RCC 7860 (cell line): ENCODE measurements at regions not wholly inside any gene's neighbourhood (a gene's known extent, or its start where the extent isn't known, plus 50 kb on each side); places are given as distances from the start of the nearest gene placed in this dataset.
A peak's percentile ranks its signal among the peaks of the same experiment; 100 is the strongest.

ENCODE experiments used
- DNase-seq: peaks from one replicate; pipeline ENCODE4 v3.0.0-alpha.2; 2015; ENCODE audit warnings: low spot score
- FAIRE-seq: peaks from 2 replicates; lab custom pipeline; 2012; peaks lifted over from hg19 to GRCh38; lab: Jason Lieb, UNC

DNA sequence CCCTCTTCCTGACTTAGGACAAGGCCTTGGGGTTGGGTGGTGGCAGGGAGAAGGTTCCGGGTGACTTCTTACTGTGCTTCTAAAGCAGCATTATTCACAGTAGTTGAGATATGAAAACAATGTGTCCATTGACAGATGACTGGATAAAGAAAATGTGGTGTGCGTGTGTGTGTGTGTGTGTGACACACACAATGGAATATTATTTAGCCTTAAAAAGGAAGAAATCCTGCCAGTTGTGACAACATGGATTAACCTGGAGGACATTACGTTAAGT is 128.1 kb upstream of the RASGRP1 start:
- DNase-seq (no peak), FAIRE-seq (no peak)

DNA sequence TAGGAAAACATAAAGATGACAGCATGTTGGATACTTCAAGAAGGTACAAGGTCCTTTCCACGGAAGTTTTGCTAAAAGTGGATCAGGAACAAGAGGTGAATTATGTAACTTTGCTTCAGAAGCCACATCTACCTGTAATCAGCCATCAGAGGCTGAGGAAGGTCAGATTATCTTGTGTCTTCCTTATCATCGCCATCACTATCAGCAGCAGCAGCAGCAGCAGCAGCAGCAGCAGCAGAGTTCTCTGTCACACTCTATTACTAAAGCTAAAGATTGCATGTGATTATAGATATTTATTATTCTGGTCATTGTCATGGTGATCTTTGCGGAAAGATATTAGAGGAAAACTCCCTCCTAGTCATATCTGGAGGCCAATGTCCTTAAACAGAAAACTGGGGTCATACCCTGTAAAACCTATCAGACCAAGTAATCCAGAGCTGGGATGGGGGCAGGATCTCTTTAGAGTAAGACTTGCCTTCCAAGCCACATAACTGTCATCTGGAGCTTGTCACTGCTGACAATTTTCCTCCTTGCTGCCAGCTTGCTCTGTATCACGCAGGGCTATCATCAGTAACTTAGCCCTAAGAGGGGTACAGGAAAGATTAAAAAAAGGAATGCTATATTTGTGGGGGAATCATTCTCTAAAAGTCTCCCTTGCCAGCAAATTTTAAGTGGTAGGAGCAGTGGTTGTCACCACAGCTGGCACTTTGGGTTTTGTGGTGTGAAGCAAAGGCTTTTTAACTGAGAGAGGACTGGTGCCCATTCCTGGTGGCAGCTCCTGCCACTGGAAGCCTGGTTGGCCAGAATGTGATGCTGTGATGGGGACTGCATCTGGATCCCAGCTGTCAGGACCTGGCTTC is 130.9 kb upstream of the RASGRP1 start:
- DNase-seq: no peak
- no peak for FAIRE-seq

DNA sequence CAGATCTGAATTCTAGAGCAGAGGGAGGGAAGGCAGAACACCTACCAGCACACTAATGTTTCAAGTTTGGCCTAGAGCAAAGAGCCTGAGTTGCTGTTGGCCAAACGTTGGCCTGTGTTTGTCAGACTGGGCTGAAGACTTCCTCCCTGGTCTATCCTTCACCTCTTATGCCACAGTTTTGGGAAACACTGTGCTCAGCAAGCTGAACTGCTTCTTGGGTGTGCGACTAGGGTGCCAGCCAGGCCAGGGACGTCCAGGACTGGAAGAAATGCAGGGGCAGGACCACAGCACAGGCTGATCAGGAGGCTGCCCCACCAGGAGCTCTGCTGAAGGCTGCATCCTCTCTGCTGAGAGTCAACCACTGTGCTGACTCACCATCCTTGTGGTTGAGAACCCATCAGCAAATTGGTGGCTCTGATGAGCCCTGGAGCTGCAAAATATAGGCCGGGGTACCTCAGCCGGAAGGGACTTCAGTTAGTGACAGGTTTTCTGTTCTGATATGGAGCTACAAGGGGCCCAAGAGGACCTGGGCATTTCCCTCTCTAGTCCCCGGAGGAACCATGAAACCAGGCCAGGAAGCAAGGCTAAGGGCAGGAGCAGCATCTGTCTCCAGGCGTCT is 131.6 kb upstream of the RASGRP1 start:
- no peak for FAIRE-seq
- peak; percentile 23 for DNase-seq

DNA sequence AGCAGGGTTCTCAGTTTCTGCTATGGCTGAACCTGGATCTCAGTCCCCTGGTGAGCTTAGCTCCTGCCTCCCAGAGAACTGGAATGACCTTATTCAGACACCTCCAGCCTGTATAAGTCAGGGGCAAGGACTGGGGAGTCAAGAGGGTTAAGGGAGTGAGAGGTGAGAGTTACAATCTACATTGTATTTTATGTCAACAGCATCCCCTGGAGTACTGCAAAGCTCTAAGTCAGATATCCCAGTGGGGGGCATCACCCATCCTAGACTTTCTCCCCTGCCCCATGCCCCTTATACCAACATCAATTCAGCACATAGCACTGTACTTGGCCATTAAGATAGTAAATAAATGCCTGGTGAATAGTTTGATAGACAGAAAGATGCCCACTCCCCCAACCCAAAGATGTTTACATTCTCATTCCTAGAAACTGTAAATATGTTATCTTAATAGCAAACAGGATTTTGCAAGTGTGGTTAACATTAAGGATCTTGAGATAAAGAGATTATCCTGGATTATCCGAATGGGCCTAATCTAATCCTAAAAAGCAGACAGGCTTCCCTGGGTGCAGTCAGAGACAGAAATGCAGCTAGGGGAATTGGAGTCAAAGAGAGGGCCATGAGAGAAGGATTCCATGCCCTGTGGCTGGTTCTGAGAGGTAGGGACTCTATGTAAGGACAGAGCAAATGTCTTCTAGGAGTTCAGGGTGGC is 132.3 kb upstream of the RASGRP1 start:
- DNase-seq (no peak), FAIRE-seq (no peak)

DNA sequence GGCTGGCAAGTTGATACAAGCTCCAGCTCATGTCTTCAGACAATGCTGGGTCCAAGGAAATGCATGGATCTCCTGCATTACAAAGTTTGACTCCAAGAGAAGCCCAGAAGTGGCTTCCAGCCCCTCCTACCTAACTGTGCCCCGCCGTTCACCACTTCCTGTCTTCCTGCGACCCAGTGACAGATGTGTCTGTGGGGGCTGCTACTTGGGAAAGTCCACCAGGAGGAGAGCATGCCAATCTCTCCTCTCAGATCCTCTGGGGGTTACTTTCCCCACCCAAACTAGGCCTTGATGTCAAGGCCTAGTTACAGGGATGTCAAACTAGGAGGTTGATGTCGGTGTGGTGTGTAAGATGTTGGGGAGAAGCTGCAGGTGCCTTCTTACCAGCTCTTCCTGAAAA is 133.6 kb upstream of the RASGRP1 start:
- DNase-seq (no peak), FAIRE-seq (no peak)

DNA sequence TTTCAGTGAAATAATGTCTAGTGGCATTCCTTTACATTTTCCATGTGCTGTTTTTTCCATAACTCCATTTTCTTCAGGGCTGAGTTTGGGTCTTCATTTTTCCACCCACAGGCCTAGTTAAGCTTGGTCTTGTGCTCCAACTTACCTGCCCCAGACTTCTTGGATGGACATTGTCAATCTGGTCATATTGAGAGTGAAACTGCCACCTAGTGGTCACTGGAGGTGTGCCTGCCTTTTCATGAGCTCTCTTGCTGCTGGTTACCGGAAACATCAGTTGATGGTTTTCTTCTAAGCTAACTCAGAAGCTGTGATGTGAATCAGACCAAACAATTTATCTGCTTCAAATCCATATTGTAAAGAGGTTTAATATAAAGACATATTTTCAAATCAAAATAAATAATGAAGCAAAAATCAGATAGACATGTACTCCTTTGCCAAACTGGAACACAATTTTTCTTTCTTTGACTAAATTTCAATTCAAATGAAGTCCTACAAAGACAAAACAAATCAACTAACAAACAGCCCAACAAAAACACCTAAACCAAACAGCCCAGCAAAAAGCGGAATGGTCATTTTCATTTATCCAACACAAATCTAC is 135.1 kb upstream of the RASGRP1 start:
- FAIRE-seq: peak; percentile 2
- peak; percentile 22 for DNase-seq

DNA sequence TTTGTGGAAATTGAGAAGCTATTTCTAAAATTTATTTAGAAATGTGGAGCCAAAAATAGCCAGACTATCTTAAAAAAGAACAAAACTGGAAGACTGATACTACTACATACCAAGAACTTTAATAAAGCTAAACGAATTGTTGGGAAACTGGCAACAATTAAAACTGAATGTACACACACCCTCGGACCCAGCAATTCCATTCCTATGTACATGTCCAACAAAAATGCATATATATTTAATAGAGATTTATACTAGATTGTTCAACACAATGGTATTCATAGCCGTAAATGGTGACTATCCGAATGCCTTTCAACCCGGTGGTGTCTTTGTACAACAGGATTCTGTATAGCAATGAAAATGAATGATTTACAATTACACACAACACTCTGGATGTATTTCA is 136.5 kb upstream of the RASGRP1 start:
- no peak for DNase-seq
- FAIRE-seq: no peak

DNA sequence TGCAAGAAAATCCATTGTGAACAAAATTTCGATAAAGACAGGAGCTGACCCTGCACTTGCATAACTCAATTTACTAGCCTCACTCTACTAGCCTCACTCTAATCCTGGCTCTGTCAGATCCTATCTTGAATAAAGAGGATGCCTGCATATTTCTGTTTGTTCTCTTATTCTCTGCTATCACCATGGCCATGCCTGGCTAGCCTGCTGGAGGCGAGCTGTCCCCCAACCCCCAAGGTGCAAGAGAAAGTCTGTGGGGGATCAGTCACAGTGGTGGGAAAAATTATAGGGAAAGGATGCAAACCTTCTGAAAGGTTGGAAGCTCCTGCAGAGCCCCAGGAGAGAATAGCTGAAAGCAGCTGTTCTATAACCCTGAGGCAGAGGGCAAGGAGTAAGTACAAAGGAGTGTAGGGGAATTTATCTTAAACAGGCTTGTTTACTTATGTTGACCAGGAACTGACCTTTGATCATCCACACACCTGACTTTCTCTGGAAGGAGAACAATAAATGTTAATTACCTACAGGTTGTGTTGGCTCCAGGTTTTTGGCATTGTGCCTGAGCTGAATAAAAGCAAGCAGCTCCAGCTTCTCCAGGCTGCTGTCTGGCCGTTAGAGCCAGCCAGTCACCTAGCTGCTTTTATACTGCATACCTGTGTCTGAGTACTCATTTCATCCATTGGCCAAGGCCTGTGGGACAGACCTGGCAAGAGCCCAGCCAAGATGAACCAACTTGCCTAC is 137.7 kb upstream of the RASGRP1 start:
- FAIRE-seq (no peak), DNase-seq (no peak)

DNA sequence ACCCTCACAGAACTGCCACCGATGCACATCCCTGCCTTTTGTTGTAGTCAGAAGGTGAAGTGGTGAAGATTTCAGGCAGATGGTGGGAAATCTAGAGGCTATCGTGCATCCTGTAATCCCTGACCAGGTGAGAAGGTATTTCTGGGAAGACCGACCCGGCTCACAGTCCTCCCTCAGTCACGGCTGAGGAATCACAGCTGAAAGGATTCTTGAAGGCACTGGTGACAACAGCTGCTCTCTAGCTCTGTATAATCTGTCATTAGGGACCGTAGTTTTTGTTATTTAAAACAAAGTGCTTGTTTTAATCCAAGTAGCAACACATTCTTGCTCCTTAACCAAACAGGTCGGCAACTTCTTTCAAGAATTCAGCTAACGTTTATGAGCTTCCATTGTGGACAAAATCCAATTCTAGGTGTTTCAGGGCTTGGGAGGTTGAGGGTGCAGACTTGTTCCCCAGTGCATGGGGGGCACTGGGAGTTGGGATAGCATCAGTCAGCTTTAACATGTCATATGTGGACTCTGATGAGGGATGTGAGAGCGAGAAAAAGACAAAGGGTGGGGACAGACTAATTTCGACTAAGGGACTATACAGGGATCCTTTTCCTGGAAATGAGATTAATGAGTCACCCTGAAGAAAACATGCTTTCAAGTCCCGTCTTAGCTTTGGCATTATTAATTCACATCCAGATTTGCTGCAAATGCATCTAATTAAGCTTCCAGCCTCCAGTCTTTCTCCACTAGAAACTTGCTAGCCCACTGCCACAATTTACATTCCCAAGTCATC is 141.0 kb upstream of the RASGRP1 start:
- no peak for FAIRE-seq
- DNase-seq: no peak

DNA sequence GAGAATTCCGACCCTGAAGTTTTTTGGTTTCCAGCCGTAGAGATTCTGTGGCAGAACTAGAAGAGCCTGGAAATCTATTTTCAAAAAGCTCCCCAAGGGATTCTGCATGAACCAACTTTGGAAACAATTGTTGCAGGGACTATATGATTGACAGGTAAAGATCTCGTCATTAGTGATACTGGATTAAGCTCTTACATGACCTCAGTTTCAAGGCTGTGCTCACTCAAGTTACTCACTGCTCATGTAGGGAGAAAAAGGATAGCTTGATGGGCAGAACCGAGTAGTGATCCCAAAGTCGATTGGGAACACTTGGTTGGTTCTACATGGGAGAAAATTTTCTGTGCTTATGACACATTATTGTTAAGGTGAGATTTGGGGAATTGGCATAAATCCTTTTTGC is 142.3 kb upstream of the RASGRP1 start:
- no peak for FAIRE-seq

DNA sequence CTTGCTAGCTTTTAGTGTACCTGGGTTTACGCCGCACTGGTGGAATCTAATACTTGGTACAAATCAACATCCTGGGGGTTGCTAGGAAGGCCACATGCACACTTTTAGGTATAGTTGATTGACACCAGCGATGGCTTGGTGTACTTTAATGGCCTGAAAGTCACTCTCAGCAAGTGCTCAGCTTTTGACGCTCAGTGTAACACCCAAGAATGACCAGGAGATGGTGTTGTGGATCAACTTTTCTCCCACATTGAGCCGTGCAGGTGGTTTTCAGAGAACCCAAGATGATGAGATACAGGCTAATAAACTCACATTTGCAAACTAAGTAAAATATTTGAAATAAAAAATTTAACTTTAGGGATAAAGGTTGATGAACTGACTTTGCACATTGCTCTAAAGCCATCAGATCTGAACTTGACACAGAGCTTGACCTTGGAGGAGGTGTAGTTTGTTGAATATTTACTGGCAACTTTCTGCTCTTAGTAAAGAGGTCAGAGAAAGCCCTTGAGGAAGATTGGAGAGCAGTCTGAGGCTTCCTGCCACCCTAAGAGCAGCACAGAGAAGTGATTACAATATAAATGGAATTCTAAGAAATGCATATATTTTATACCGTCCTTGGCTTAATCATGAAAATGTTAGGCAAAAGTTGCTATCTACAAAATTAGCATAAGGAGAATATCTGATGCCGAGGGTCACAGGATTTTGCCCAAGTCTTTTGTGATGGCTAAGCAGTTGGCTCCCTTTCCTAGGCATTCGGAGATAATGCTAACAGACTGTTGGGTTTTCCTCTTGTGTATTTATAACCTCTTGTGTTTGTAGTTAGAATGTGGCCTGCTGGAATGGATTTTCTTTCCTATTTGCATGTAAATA is 143.4 kb upstream of the RASGRP1 start:
- DNase-seq (peak; percentile 48), FAIRE-seq (peak; percentile 65)

More for the DNA sequence above, 142.3 kb upstream of the RASGRP1 start:
- peak; percentile 45 for DNase-seq

DNA sequence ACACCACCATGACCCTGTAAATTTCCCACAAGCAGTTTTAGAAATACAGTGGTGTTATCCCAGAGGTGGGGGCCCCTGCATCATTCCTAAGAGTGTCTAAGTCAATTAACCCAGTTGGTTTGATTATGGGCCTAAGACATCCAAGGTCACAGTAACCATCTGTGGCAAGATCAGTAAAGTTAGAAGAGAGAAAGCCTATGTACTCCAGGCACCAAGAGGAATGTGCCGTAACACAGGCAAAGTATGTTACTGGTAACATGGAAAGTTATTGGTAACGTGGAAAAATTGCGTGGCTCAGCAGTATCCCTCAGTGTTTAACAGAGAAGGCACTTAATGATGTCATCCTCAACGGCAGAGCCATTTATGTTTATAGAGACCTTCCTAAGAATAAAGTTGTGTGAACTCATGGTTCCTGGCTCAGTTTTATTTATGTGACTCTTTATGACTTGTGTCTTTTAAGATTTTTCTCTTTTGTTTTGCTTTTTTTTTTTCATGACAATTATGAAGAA is 144.1 kb upstream of the RASGRP1 start:
- DNase-seq: no peak
- no peak for FAIRE-seq

DNA sequence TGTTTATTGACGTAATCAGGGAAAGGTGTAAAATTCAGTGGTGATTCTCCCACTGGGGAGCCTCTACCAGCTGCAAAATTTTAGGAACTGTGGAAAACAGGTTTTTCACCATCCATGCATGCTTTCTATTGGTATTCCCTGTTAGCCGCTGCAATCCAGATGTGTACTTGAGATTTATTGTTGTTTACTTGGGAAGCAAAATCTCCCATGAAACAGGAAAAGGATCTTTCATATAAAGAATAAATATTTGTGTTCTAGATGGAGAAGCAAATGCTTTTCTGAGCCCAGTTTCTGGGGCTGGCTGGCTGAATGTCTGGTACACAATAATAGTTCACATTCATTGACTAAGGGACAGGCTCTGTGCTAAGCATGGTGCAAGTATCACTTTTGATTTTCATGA is 144.6 kb upstream of the RASGRP1 start:
- DNase-seq (no peak), FAIRE-seq (no peak)

DNA sequence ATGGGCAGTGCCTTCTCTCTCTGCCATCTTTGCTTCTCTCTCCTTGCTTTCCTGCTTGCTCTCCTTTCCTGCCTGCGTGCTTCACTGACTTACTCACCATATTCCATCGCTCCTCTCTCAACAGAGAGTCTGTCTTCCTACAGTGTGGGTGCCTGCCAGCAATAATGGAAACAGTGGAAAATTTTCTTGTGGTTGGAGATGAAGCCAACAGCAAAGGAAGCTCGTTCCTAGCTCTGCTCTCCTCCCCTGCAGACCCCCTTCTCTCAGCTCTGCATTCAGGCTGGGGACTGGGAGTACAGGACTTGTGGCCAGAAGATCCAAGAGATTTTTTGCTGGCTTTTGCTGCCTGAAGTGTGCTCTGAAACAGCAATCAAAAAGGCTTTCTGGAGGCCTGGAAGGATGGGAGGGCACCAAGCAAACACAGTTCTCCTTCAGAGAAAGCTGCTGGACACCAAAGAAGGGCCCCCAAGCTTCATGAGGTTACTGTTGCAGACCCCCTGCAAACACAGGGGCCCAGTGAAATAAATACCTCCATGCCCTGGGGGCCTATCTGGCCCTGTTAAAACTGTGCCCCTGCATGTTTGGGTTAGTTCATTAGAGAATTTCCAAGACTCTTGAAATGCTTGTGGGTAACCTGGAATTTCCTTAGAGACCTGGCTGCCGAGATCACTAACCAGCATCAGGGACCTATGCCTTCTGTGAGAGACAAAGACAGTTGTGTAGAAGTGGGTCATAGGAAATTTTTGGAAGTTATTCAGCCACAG is 149.9 kb upstream of the RASGRP1 start:
- FAIRE-seq (peak; percentile 91), DNase-seq (peak; percentile 94)

DNA sequence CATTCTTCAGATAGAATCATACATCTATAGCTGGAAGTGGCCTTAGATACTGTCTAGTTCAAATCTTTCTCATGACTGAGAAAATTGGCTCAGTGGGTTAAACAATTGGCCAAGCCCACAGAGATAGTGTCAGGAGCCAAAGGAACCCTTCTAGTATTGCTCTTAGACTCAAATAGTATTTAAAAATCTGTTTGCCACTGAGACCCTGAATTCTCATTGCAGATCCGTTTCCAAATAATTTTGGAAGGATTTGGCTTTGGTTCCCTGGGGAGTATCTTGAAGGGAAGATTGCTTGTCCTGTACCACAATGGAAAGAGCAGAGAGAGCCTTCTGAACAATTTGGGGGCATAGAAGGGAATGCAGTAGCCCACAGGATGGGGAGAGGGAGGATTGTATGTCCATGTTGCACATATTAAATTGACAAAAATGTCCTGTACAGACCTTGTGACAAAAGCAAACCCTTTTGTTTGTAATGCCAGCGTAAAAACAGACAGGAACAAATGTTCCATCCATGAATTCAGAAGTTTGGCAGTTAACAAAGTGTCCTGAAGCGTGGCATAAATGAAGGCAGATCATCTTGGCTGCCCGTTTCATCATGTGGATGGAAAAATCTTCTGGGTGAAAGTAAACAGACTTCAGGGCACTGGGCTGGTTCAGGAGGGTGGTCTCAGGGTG is 156.4 kb upstream of the RASGRP1 start:
- DNase-seq (no peak), FAIRE-seq (no peak)

DNA sequence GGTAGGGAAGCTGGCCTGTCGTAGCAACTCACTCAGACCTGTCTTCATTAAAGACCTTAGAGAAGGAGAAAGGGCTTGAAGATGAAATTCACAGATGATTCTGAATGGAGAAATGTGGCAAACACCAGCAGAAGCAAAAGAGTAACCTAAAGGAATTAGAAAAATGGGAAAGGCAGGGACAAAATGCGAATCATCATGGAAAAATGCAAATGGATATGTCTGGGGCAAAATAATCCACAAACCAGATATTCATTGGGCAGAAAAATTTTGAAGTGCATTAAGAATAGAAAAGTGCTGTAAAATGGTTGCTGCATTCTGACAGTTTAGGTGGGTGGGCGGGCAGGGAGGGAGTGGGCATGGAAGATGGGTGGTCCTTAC is 156.9 kb upstream of the RASGRP1 start:
- DNase-seq (no peak), FAIRE-seq (no peak)

DNA sequence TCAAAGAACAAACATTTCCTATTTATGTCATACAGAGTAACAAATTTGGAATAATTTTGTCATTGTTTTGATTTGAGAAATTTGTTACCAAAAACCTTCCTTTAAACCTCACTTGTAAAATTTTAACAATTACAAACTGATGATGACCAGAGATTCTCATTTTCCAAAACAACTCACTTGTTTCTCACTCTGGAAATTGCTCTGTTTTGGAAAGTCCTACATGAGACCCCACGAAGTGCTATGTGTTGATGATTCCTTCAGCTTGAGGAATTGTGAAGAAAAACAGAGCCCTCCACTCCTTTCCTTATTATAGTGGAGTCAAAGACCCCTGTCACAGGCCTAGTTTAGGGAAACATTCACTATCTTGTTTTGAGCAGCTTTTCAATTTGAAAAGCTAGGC is 157.6 kb upstream of the RASGRP1 start:
- FAIRE-seq: no peak
- DNase-seq: no peak

DNA sequence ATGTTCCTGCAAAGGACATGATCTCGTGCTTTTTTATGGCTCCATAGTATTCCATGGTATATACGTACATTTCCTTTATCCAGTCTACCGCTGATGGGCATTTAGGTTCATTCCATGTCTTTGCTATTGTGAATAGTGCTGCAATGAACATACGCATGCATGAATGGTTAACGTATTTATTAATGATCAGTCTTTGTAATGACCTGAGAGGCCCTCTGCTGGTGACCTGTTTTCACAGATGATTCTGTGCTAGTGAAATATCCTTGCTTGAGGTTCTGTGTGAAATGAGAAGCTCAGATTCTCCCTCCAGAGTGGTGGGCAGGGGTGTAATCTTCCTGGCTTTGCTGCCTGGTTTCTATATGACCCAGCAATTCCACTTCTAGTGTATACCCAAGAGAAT is 160.2 kb upstream of the RASGRP1 start:
- DNase-seq (no peak), FAIRE-seq (no peak)
